WTC11 (cell line): ENCODE measurements at regions not wholly inside any gene's neighbourhood (a gene's known extent, or its start where the extent isn't known, plus 50 kb on each side); places are given as distances from the start of the nearest gene placed in this dataset.

Experiments
- ATAC-seq: fragments of 200-7000 bp; cut with Tn5 transposase; 2 replicates; pipeline ENCODE4 v1.10.0; 2021; ENCODE audit warnings: mild to moderate bottlenecking, moderate library complexity
- CTCF ChIA-PET: fragments of 300-600 bp; sonication (Branson Sonifier 250); formaldehyde crosslinking; loops from one replicate; lab custom pipeline; 2021; ENCODE audit warnings: antibody characterized with exemption; lab: Charles Lee
- POLR2A ChIA-PET: fragments of 350-600 bp; sonication (Branson Sonifier 250); formaldehyde crosslinking; loops from one replicate; lab custom pipeline; 2021; ENCODE audit warnings: antibody characterized with exemption; lab: Charles Lee
- DNase-seq: peaks from one replicate; pipeline ENCODE4 v3.0.0; 2021; ENCODE audit warnings: low spot score
- H3K27ac Mint-ChIP-seq: 2 replicates; pipeline ENCODE4 v1.8.0; 2021; ENCODE audit warnings: mixed read lengths
- H3K27me3 Mint-ChIP-seq: 2 replicates; pipeline ENCODE4 v1.8.0; 2021; ENCODE audit warnings: low read depth, mild to moderate bottlenecking, moderate library complexity, mixed read lengths
- H3K36me3 Mint-ChIP-seq: 2 replicates; pipeline ENCODE4 v1.8.0; 2021; ENCODE audit warnings: mixed read lengths
- H3K4me1 Mint-ChIP-seq: 2 replicates; pipeline ENCODE4 v1.8.0; 2022; ENCODE audit warnings: mixed read lengths
- H3K4me3 Mint-ChIP-seq: 2 replicates; pipeline ENCODE4 v1.8.0; 2021; ENCODE audit warnings: mild to moderate bottlenecking, moderate library complexity, mixed read lengths
- H3K9me3 Mint-ChIP-seq: 2 replicates; pipeline ENCODE4 v1.8.0; 2021; ENCODE audit warnings: mixed read lengths
- ESRRA ChIP-seq: sonication (generic); formaldehyde crosslinking; IDR thresholded peaks from 2 replicates; pipeline ENCODE4 v1.8.1; 2022; ENCODE audit warnings: mild to moderate bottlenecking, missing genetic modification reagents, borderline replicate concordance
- FOXP1 ChIP-seq: sonication (generic); formaldehyde crosslinking; IDR thresholded peaks from 2 replicates; pipeline ENCODE4 v1.8.0; 2022; ENCODE audit warnings: missing genetic modification reagents, mild to moderate bottlenecking, moderate library complexity, borderline replicate concordance
- GRHL2 ChIP-seq: fragments of 250-450 bp; sonication (Bioruptor Pico); IDR thresholded peaks from 2 replicates; pipeline ENCODE4 v1.8.0; 2022; ENCODE audit warnings: mild to moderate bottlenecking, moderate library complexity; ENCODE audit not compliant: insufficient replicate concordance, severe bottlenecking
- MXD4 ChIP-seq: fragments of 250-450 bp; sonication (Bioruptor Pico); IDR thresholded peaks from 2 replicates; pipeline ENCODE4 v1.8.0; 2021; ENCODE audit warnings: mild to moderate bottlenecking, moderate library complexity, borderline replicate concordance
- NFE2L1 ChIP-seq: sonication (generic); formaldehyde crosslinking; IDR thresholded peaks from 2 replicates; pipeline ENCODE4 v1.8.1; 2023; ENCODE audit warnings: missing genetic modification reagents
- NR1H2 ChIP-seq: sonication (generic); formaldehyde crosslinking; IDR thresholded peaks from 2 replicates; pipeline ENCODE4 v1.9.0; 2021; ENCODE audit warnings: mild to moderate bottlenecking, moderate library complexity, missing genetic modification reagents
- RELA ChIP-seq: sonication (generic); formaldehyde crosslinking; IDR thresholded peaks from 2 replicates; pipeline ENCODE4 v1.8.1; 2022; ENCODE audit warnings: missing genetic modification reagents, mild to moderate bottlenecking, borderline replicate concordance
- SOX15 ChIP-seq: fragments of 250-450 bp; sonication (Bioruptor Pico); IDR thresholded peaks from 2 replicates; pipeline ENCODE4 v1.9.0; 2021; ENCODE audit warnings: mild to moderate bottlenecking
- ZNF423 ChIP-seq: fragments of 250-450 bp; sonication (Bioruptor Pico); IDR thresholded peaks from 2 replicates; pipeline ENCODE4 v2.1.2; 2022; ENCODE audit warnings: mild to moderate bottlenecking, moderate library complexity
- TF ChIP-seq, protein P1 (sequence below): sonication (generic); formaldehyde crosslinking; IDR thresholded peaks from 2 replicates; pipeline ENCODE4 v1.8.1; 2023; ENCODE audit warnings: mild to moderate bottlenecking, missing genetic modification reagents, moderate library complexity
- TF ChIP-seq, protein P2 (sequence below): sonication (generic); formaldehyde crosslinking; conservative IDR thresholded peaks from 2 replicates; pipeline ENCODE4 v1.8.1; 2023; ENCODE audit warnings: mild to moderate bottlenecking, low read depth, missing genetic modification reagents, moderate library complexity
- TF ChIP-seq, protein P3 (sequence below): sonication (generic); formaldehyde crosslinking; IDR thresholded peaks from 2 replicates; pipeline ENCODE4 v1.8.0; 2023; ENCODE audit warnings: mild to moderate bottlenecking, missing genetic modification reagents
- TF ChIP-seq, protein P4 (sequence below): sonication (generic); formaldehyde crosslinking; conservative IDR thresholded peaks from 2 replicates; pipeline ENCODE4 v1.8.1; 2022; ENCODE audit warnings: mild to moderate bottlenecking, missing genetic modification reagents
- TF ChIP-seq, protein P5 (sequence below): fragments of 250-450 bp; sonication (Bioruptor Pico); IDR thresholded peaks from 2 replicates; pipeline ENCODE4 v1.9.0; 2021; ENCODE audit warnings: mild to moderate bottlenecking
- TF ChIP-seq, protein P6 (sequence below): sonication (generic); formaldehyde crosslinking; IDR thresholded peaks from 2 replicates; pipeline ENCODE4 v1.8.0; 2022; ENCODE audit warnings: mild to moderate bottlenecking, missing genetic modification reagents
- TF ChIP-seq, protein P7 (sequence below): fragments of 200-600 bp; IDR thresholded peaks from 2 replicates; pipeline ENCODE4 v1.8.0; 2022; ENCODE audit warnings: antibody characterized with exemption
- TF ChIP-seq, protein P8 (sequence below): fragments of 250-450 bp; sonication (Bioruptor Pico); conservative IDR thresholded peaks from 2 replicates; pipeline ENCODE4 v1.9.0; 2021; ENCODE audit warnings: mild to moderate bottlenecking
- TF ChIP-seq, protein P9 (sequence below): fragments of 250-450 bp; sonication (Bioruptor Pico); IDR thresholded peaks from 2 replicates; pipeline ENCODE4 v1.9.0; 2021; ENCODE audit warnings: moderate library complexity, mild to moderate bottlenecking, inconsistent platforms, borderline replicate concordance

DNA sequence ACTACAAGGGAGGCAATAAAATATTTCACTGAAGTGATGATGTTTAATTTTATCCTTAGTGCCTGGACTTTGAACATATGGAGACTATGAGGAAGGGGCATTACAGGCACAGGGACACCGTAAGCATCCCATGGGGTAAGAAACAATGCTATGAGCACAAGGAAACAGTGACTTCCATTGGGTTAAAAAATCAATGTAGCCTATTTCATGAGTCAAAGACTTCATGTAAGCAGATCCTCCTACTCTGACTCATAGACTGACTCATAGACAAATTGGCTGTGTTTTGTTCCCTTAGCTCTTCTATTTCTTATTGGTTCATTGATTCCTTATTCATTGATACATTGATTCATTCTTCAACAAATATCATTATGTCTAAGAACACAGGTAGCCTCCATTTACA is 351.0 kb downstream of the PRELID2 start:
- Mint-ChIP-seq H3K4me3 (no peak overlapping the region), H3K4me1 (peaks cover 6% of the 10 kb centered on the region), H3K27me3 (no peaks in the 10 kb centered on the region), H3K9me3 (peaks cover 4% of the 10 kb centered on the region; the same call in 1 of the 2 replicates), H3K27ac (no peak overlapping the region), H3K36me3 (no peaks in the 10 kb centered on the region)
- ATAC-seq (no peak), DNase-seq (no peak)
- ChIA-PET CTCF (no interaction called here), POLR2A (no interaction called here)
- TF ChIP-seq, protein P1, sequence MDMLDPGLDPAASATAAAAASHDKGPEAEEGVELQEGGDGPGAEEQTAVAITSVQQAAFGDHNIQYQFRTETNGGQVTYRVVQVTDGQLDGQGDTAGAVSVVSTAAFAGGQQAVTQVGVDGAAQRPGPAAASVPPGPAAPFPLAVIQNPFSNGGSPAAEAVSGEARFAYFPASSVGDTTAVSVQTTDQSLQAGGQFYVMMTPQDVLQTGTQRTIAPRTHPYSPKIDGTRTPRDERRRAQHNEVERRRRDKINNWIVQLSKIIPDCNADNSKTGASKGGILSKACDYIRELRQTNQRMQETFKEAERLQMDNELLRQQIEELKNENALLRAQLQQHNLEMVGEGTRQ: no peak
- TF ChIP-seq GRHL2 (no peak), RELA (CRISPR knock-in tag) (no peak), SOX15 (CRISPR knock-in tag) (no peak), NFE2L1 (no peak), FOXP1 (CRISPR knock-in tag) (no peak), ZNF423 (no peak), MXD4 (CRISPR knock-in tag) (no peak)
- TF ChIP-seq, protein P2, sequence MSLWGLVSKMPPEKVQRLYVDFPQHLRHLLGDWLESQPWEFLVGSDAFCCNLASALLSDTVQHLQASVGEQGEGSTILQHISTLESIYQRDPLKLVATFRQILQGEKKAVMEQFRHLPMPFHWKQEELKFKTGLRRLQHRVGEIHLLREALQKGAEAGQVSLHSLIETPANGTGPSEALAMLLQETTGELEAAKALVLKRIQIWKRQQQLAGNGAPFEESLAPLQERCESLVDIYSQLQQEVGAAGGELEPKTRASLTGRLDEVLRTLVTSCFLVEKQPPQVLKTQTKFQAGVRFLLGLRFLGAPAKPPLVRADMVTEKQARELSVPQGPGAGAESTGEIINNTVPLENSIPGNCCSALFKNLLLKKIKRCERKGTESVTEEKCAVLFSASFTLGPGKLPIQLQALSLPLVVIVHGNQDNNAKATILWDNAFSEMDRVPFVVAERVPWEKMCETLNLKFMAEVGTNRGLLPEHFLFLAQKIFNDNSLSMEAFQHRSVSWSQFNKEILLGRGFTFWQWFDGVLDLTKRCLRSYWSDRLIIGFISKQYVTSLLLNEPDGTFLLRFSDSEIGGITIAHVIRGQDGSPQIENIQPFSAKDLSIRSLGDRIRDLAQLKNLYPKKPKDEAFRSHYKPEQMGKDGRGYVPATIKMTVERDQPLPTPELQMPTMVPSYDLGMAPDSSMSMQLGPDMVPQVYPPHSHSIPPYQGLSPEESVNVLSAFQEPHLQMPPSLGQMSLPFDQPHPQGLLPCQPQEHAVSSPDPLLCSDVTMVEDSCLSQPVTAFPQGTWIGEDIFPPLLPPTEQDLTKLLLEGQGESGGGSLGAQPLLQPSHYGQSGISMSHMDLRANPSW (CRISPR knock-in tag): no peak
- TF ChIP-seq, protein P3, sequence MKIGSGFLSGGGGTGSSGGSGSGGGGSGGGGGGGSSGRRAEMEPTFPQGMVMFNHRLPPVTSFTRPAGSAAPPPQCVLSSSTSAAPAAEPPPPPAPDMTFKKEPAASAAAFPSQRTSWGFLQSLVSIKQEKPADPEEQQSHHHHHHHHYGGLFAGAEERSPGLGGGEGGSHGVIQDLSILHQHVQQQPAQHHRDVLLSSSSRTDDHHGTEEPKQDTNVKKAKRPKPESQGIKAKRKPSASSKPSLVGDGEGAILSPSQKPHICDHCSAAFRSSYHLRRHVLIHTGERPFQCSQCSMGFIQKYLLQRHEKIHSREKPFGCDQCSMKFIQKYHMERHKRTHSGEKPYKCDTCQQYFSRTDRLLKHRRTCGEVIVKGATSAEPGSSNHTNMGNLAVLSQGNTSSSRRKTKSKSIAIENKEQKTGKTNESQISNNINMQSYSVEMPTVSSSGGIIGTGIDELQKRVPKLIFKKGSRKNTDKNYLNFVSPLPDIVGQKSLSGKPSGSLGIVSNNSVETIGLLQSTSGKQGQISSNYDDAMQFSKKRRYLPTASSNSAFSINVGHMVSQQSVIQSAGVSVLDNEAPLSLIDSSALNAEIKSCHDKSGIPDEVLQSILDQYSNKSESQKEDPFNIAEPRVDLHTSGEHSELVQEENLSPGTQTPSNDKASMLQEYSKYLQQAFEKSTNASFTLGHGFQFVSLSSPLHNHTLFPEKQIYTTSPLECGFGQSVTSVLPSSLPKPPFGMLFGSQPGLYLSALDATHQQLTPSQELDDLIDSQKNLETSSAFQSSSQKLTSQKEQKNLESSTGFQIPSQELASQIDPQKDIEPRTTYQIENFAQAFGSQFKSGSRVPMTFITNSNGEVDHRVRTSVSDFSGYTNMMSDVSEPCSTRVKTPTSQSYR: no peak

DNA sequence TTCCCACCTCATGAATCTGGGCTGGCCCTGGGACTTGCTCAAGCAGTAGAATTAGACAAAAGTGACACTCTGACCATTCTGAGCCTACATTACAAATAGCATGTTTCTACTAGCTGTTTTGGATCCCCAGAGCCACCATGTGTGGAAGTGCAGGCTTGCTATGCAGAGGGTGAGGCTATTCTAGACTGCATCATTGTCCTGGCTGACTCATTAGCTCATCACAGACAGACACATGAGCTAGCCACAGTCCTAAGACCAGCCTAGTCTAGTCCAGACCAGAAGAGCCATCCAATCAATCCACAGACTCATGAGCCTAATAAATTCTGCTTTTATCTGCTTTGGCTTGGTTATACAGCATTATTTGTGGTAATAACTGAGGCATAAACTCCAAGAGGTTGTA is 351.9 kb downstream of the PRELID2 start:
- peaks cover 4% of the 10 kb centered on the region; the same call in 1 of the 2 replicates for H3K9me3 Mint-ChIP-seq
- no peaks in the 10 kb centered on the region for H3K27me3 Mint-ChIP-seq
- peaks cover 9% of the 10 kb centered on the region for H3K4me1 Mint-ChIP-seq
- CTCF ChIA-PET: no interaction called here
- POLR2A ChIA-PET: no interaction called here
- ATAC-seq: no peak
- no peak for DNase-seq
- H3K36me3 Mint-ChIP-seq: no peaks in the 10 kb centered on the region
- no peak overlapping the region for H3K4me3 Mint-ChIP-seq
- no peak overlapping the region for H3K27ac Mint-ChIP-seq
- TF ChIP-seq ESRRA (CRISPR knock-in tag): no peak
- TF ChIP-seq, protein P4, sequence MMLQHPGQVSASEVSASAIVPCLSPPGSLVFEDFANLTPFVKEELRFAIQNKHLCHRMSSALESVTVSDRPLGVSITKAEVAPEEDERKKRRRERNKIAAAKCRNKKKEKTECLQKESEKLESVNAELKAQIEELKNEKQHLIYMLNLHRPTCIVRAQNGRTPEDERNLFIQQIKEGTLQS (CRISPR knock-in tag): no peak
- TF ChIP-seq NR1H2 (CRISPR knock-in tag): no peak
- TF ChIP-seq, protein P5, sequence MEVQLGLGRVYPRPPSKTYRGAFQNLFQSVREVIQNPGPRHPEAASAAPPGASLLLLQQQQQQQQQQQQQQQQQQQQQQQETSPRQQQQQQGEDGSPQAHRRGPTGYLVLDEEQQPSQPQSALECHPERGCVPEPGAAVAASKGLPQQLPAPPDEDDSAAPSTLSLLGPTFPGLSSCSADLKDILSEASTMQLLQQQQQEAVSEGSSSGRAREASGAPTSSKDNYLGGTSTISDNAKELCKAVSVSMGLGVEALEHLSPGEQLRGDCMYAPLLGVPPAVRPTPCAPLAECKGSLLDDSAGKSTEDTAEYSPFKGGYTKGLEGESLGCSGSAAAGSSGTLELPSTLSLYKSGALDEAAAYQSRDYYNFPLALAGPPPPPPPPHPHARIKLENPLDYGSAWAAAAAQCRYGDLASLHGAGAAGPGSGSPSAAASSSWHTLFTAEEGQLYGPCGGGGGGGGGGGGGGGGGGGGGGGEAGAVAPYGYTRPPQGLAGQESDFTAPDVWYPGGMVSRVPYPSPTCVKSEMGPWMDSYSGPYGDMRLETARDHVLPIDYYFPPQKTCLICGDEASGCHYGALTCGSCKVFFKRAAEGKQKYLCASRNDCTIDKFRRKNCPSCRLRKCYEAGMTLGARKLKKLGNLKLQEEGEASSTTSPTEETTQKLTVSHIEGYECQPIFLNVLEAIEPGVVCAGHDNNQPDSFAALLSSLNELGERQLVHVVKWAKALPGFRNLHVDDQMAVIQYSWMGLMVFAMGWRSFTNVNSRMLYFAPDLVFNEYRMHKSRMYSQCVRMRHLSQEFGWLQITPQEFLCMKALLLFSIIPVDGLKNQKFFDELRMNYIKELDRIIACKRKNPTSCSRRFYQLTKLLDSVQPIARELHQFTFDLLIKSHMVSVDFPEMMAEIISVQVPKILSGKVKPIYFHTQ: no peak
- TF ChIP-seq, protein P6, sequence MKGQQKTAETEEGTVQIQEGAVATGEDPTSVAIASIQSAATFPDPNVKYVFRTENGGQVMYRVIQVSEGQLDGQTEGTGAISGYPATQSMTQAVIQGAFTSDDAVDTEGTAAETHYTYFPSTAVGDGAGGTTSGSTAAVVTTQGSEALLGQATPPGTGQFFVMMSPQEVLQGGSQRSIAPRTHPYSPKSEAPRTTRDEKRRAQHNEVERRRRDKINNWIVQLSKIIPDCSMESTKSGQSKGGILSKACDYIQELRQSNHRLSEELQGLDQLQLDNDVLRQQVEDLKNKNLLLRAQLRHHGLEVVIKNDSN (CRISPR knock-in tag): no peak
- TF ChIP-seq, protein P7, sequence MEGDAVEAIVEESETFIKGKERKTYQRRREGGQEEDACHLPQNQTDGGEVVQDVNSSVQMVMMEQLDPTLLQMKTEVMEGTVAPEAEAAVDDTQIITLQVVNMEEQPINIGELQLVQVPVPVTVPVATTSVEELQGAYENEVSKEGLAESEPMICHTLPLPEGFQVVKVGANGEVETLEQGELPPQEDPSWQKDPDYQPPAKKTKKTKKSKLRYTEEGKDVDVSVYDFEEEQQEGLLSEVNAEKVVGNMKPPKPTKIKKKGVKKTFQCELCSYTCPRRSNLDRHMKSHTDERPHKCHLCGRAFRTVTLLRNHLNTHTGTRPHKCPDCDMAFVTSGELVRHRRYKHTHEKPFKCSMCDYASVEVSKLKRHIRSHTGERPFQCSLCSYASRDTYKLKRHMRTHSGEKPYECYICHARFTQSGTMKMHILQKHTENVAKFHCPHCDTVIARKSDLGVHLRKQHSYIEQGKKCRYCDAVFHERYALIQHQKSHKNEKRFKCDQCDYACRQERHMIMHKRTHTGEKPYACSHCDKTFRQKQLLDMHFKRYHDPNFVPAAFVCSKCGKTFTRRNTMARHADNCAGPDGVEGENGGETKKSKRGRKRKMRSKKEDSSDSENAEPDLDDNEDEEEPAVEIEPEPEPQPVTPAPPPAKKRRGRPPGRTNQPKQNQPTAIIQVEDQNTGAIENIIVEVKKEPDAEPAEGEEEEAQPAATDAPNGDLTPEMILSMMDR: no peak
- TF ChIP-seq, protein P8, sequence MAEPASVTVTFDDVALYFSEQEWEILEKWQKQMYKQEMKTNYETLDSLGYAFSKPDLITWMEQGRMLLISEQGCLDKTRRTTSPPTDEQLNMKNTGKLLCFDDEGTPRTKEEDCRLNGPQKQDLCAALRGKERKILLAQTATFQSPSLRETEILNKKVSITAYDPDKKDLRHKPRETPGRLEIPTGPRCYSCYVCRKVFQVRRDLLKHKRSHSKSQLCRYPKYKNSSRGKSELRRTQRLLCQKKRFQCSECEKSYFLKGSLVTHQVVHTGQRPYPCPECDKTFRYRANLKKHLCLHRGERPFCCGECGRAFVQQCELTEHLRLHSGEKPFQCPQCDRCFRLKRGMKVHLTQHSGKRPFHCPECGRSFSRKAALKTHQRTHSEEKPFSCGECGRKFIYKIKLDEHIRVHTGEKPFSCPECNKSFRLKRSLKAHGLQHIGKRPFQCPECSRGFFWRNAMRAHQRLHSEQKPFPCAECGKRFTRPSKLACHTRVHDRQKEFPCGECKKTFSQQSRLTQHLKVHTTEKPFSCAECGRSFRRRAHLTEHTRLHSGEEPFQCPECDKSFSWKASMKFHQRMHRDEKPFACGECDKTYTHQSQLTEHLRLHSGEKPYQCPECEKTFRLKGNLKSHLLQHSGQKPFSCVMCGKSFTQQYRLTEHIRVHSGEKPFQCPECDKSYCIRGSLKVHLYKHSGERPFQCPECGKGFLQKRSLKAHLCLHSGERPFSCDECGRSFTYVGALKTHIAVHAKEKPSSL (CRISPR knock-in tag): no peak
- TF ChIP-seq, protein P9, sequence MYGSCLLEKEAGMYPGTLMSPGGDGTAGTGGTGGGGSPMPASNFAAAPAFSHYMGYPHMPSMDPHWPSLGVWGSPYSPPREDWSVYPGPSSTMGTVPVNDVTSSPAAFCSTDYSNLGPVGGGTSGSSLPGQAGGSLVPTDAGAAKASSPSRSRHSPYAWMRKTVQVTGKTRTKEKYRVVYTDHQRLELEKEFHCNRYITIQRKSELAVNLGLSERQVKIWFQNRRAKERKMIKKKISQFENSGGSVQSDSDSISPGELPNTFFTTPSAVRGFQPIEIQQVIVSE (CRISPR knock-in tag): no peak
